H7 (cell line): ENCODE measurements at regions not wholly inside any gene's neighbourhood (a gene's known extent, or its start where the extent isn't known, plus 50 kb on each side); places are given as distances from the start of the nearest gene placed in this dataset.
"Not testable (repeated sequence)": the region's sequence is repeated elsewhere in the genome, so short reads cannot be mapped to it uniquely, and the experiment has no call there.

Source experiments
- DNase-seq: peaks from one replicate; pipeline ENCODE4 v3.0.0; 2012
- H3K27me3 ChIP-seq: 2 replicates; pipeline ENCODE4 v1.6.0; 2011; ENCODE audit warnings: mild to moderate bottlenecking, low read length; ENCODE audit not compliant: control insufficient read depth, insufficient read depth
- H3K36me3 ChIP-seq: replicated peaks from 2 replicates; pipeline ENCODE4 v1.5.1; 2011; ENCODE audit warnings: low read length; ENCODE audit not compliant: control insufficient read depth, insufficient read depth
- H3K4me3 ChIP-seq: 2 replicates; pipeline ENCODE4 v1.5.1; 2011; ENCODE audit warnings: low read depth, mild to moderate bottlenecking, control low read depth, low read length, moderate library complexity; ENCODE audit not compliant: insufficient read depth

- DNase-seq: no peak
- no peaks in the 10 kb centered on the region for H3K27me3 ChIP-seq
- H3K36me3 ChIP-seq: no peaks in the 10 kb centered on the region
- H3K4me3 ChIP-seq: no peak overlapping the region
Measured at GRCh38 chr21:23936991-23937390, 1670.3 kb downstream of the MRPL39 start.

- no peak overlapping the region for H3K4me3 ChIP-seq
- no peaks in the 10 kb centered on the region for H3K36me3 ChIP-seq
- peak; percentile 59 for DNase-seq
- H3K27me3 ChIP-seq: no peaks in the 10 kb centered on the region
Measured at GRCh38 chr21:23936224-23936623, 1671.1 kb downstream of the MRPL39 start.

- no peak for DNase-seq
- Histone ChIP-seq H3K36me3 (no peaks in the 10 kb centered on the region), H3K4me3 (no peak overlapping the region), H3K27me3 (no peaks in the 10 kb centered on the region)
Measured at GRCh38 chr21:23930565-23930964, 1676.7 kb downstream of the MRPL39 start.

GRCh38 chr21:23926430-23926829 lies 1680.9 kb downstream of the MRPL39 start:
- not testable (repeated sequence) for DNase-seq, H3K36me3 ChIP-seq, H3K27me3 ChIP-seq, H3K4me3 ChIP-seq

GRCh38 chr21:23921670-23922418 lies 1685.4 kb downstream of the MRPL39 start:
- no peak overlapping the region for H3K4me3 ChIP-seq
- H3K36me3 ChIP-seq: no peaks in the 10 kb centered on the region

GRCh38 chr21:23900727-23901126 lies 1706.6 kb downstream of the MRPL39 start:
- DNase-seq: no peak
- H3K27me3 ChIP-seq: no peaks in the 10 kb centered on the region
- no peak overlapping the region for H3K4me3 ChIP-seq
- no peaks in the 10 kb centered on the region for H3K36me3 ChIP-seq

More at GRCh38 chr21:23921670-23922418, 1685.4 kb downstream of the MRPL39 start:
- DNase-seq: no peak
- H3K27me3 ChIP-seq: no peaks in the 10 kb centered on the region

- Histone ChIP-seq H3K36me3 (no peaks in the 10 kb centered on the region), H3K27me3 (no peaks in the 10 kb centered on the region), H3K4me3 (no peak overlapping the region)
- no peak for DNase-seq
Measured at GRCh38 chr21:23899561-23899960, 1707.7 kb downstream of the MRPL39 start.

GRCh38 chr21:23890652-23891051 lies 1716.6 kb downstream of the MRPL39 start:
- H3K4me3 ChIP-seq: no peak overlapping the region
- H3K27me3 ChIP-seq: no peaks in the 10 kb centered on the region
- DNase-seq: no peak
- H3K36me3 ChIP-seq: no peaks in the 10 kb centered on the region

GRCh38 chr21:23887725-23888306 lies 1719.5 kb downstream of the MRPL39 start:
- no peak overlapping the region for H3K4me3 ChIP-seq
- H3K36me3 ChIP-seq: no peaks in the 10 kb centered on the region
- no peak for DNase-seq
- no peaks in the 10 kb centered on the region for H3K27me3 ChIP-seq

- no peak for DNase-seq
- Histone ChIP-seq H3K27me3 (no peaks in the 10 kb centered on the region), H3K36me3 (no peaks in the 10 kb centered on the region), H3K4me3 (no peak overlapping the region)
Measured at GRCh38 chr21:23886828-23887724, 1720.2 kb downstream of the MRPL39 start.

- Histone ChIP-seq H3K27me3 (no peaks in the 10 kb centered on the region), H3K36me3 (no peaks in the 10 kb centered on the region), H3K4me3 (no peak overlapping the region)
- no peak for DNase-seq
Measured at GRCh38 chr21:23881783-23882182, 1725.5 kb downstream of the MRPL39 start.

GRCh38 chr21:23876925-23877558 lies 1730.2 kb downstream of the MRPL39 start:
- Histone ChIP-seq H3K4me3 (no peak overlapping the region), H3K36me3 (no peaks in the 10 kb centered on the region), H3K27me3 (no peaks in the 10 kb centered on the region)
- no peak for DNase-seq

GRCh38 chr21:23874271-23874670 lies 1733.0 kb downstream of the MRPL39 start:
- H3K4me3 ChIP-seq: no peak overlapping the region
- no peak for DNase-seq
- no peaks in the 10 kb centered on the region for H3K36me3 ChIP-seq
- no peaks in the 10 kb centered on the region for H3K27me3 ChIP-seq

GRCh38 chr21:23861911-23862504 lies 1745.3 kb downstream of the MRPL39 start:
- Histone ChIP-seq H3K36me3 (no peaks in the 10 kb centered on the region), H3K4me3 (no peak overlapping the region), H3K27me3 (no peaks in the 10 kb centered on the region)
- no peak for DNase-seq
